ENCODE measurements at regions not wholly inside any gene's neighbourhood (a gene's known extent, or its start where the extent isn't known, plus 50 kb on each side); places are given as distances from the start of the nearest gene placed in this dataset.

DNA sequence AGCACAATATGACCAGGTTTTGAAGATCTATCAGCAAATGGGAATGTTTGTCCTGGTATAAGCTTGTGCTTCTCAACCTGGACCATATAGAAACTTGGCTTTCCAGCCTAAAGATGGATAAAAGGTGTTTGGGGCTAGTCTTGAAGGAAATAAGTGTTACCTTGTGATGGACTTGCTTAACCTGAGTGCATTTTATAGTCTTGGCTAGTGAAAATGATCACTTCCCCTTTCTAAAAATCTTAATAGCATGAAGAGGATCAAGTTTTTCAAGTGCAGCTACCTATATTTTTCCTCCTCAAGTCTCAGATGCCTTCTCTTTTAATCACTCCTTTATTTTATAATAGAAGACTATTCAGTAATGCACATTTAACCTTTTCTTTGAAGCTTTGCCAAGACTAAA is 919.8 kb upstream of the SLITRK1 start:
- no peaks in the 10 kb centered on the region for H3K27me3 Mint-ChIP-seq (ENCODE audit: low read depth)
- no peak for DNase-seq (ENCODE audit: low spot score)
- H3K27ac Mint-ChIP-seq: no peak overlapping the region
- ChIA-PET CTCF (no interaction called here), POLR2A (interaction anchor here (0.5 kb wide), 1 partner anchor 1131 kb away, joined by 3 read pairs; no protein-coding TSS in a partner anchor)
- H3K4me3 Mint-ChIP-seq: no peak overlapping the region
- TF ChIP-seq NR1H2 (CRISPR knock-in tag; IDR thresholded peaks at IDR 0.05): no peak
- TF ChIP-seq ETV6 (CRISPR knock-in tag; IDR thresholded peaks at IDR 0.05): no peak
- H3K9me3 Mint-ChIP-seq: no peaks in the 10 kb centered on the region
- no peak for ATAC-seq
- no peaks in the 10 kb centered on the region for H3K36me3 Mint-ChIP-seq
- peaks cover 15% of the 10 kb centered on the region for H3K4me1 Mint-ChIP-seq

DNA sequence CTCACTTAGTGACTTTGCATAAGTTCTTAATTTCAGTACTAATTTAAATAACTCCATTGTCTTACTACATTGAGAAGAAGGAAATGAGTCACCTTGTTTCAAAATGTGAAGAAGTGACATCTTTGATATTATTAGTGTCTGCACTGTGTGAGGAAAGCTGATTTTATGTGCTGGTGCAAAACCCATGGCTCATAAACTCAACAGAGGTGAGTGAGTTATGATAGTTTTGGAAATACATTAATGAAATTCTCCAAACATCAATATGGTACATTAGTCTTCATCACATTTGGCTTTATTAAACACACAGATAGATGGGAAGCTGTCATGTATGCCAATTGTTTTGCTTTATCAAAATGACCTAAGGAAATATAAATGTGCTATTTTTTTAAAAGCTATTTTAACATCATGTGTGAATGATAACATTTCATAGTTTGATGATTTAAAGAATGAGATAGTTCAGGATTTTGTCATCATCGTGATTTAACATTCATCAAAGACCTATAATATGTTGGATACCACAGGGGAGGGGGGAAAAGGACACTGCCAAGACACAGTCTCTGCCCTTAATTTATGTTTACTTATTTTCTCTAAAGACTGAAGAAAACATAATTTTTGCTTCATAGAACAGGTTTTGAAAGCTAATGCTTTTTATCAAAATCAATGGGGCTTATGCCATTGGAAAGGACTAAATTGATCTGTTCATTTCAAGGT is 902.3 kb upstream of the SLITRK1 start:
- H3K27ac Mint-ChIP-seq: no peak overlapping the region
- CTCF ChIA-PET: no interaction called here
- peaks cover 25% of the 10 kb centered on the region for H3K9me3 Mint-ChIP-seq
- no peak for DNase-seq (ENCODE audit: low spot score)
- POLR2A ChIA-PET: no interaction called here
- TF ChIP-seq MXD4 (CRISPR knock-in tag; IDR thresholded peaks at IDR 0.05; ENCODE audit: borderline replicate concordance) (no peak), CBFB (CRISPR knock-in tag; IDR thresholded peaks at IDR 0.05; ENCODE audit: low read depth) (no peak), ELF4 (CRISPR knock-in tag; IDR thresholded peaks at IDR 0.05; ENCODE audit: low read depth) (no peak), SP1 (CRISPR knock-in tag; conservative IDR thresholded peaks at IDR 0.05) (no peak), FOXK1 (CRISPR knock-in tag; IDR thresholded peaks at IDR 0.05) (no peak), ESRRA (CRISPR knock-in tag; IDR thresholded peaks at IDR 0.05; ENCODE audit: borderline replicate concordance) (no peak), RELA (CRISPR knock-in tag; IDR thresholded peaks at IDR 0.05; ENCODE audit: borderline replicate concordance) (no peak), ZNF671 (CRISPR knock-in tag; IDR thresholded peaks at IDR 0.05) (no peak), NR3C1 (CRISPR knock-in tag; conservative IDR thresholded peaks at IDR 0.05; ENCODE audit: low read depth) (no peak), GABPB1 (CRISPR knock-in tag; IDR thresholded peaks at IDR 0.05) (no peak)
- TF ChIP-seq, protein P1, sequence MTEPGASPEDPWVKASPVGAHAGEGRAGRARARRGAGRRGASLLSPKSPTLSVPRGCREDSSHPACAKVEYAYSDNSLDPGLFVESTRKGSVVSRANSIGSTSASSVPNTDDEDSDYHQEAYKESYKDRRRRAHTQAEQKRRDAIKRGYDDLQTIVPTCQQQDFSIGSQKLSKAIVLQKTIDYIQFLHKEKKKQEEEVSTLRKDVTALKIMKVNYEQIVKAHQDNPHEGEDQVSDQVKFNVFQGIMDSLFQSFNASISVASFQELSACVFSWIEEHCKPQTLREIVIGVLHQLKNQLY (CRISPR knock-in tag; IDR thresholded peaks at IDR 0.05): no peak
- TF ChIP-seq, protein P2, sequence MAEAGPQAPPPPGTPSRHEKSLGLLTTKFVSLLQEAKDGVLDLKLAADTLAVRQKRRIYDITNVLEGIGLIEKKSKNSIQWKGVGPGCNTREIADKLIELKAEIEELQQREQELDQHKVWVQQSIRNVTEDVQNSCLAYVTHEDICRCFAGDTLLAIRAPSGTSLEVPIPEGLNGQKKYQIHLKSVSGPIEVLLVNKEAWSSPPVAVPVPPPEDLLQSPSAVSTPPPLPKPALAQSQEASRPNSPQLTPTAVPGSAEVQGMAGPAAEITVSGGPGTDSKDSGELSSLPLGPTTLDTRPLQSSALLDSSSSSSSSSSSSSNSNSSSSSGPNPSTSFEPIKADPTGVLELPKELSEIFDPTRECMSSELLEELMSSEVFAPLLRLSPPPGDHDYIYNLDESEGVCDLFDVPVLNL (CRISPR knock-in tag; IDR thresholded peaks at IDR 0.05; ENCODE audit: borderline replicate concordance, low read depth): no peak
- TF ChIP-seq, protein P3, sequence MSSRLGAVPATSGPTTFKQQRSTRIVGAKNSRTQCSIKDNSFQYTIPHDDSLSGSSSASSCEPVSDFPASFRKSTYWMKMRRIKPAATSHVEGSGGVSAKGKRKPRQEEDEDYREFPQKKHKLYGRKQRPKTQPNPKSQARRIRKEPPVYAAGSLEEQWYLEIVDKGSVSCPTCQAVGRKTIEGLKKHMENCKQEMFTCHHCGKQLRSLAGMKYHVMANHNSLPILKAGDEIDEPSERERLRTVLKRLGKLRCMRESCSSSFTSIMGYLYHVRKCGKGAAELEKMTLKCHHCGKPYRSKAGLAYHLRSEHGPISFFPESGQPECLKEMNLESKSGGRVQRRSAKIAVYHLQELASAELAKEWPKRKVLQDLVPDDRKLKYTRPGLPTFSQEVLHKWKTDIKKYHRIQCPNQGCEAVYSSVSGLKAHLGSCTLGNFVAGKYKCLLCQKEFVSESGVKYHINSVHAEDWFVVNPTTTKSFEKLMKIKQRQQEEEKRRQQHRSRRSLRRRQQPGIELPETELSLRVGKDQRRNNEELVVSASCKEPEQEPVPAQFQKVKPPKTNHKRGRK (CRISPR knock-in tag; IDR thresholded peaks at IDR 0.05; ENCODE audit: borderline replicate concordance): no peak
- TF ChIP-seq, protein P4, sequence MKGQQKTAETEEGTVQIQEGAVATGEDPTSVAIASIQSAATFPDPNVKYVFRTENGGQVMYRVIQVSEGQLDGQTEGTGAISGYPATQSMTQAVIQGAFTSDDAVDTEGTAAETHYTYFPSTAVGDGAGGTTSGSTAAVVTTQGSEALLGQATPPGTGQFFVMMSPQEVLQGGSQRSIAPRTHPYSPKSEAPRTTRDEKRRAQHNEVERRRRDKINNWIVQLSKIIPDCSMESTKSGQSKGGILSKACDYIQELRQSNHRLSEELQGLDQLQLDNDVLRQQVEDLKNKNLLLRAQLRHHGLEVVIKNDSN (CRISPR knock-in tag; IDR thresholded peaks at IDR 0.05): no peak
- TF ChIP-seq, protein P5, sequence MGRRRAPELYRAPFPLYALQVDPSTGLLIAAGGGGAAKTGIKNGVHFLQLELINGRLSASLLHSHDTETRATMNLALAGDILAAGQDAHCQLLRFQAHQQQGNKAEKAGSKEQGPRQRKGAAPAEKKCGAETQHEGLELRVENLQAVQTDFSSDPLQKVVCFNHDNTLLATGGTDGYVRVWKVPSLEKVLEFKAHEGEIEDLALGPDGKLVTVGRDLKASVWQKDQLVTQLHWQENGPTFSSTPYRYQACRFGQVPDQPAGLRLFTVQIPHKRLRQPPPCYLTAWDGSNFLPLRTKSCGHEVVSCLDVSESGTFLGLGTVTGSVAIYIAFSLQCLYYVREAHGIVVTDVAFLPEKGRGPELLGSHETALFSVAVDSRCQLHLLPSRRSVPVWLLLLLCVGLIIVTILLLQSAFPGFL (CRISPR knock-in tag; IDR thresholded peaks at IDR 0.05; ENCODE audit: borderline replicate concordance): no peak
- TF ChIP-seq, protein P6, sequence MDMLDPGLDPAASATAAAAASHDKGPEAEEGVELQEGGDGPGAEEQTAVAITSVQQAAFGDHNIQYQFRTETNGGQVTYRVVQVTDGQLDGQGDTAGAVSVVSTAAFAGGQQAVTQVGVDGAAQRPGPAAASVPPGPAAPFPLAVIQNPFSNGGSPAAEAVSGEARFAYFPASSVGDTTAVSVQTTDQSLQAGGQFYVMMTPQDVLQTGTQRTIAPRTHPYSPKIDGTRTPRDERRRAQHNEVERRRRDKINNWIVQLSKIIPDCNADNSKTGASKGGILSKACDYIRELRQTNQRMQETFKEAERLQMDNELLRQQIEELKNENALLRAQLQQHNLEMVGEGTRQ (CRISPR knock-in tag; IDR thresholded peaks at IDR 0.05): no peak
- no peak overlapping the region for H3K4me3 Mint-ChIP-seq
- H3K36me3 Mint-ChIP-seq: peaks cover 13% of the 10 kb centered on the region
- no peak for ATAC-seq
- H3K27me3 Mint-ChIP-seq (ENCODE audit: low read depth): no peaks in the 10 kb centered on the region
- H3K4me1 Mint-ChIP-seq: peaks cover 10% of the 10 kb centered on the region
